HEK293T (cell line): ENCODE measurements at regions not wholly inside any gene's neighbourhood (a gene's known extent, or its start where the extent isn't known, plus 50 kb on each side); places are given as distances from the start of the nearest gene placed in this dataset.

Source experiments
- ARNT ChIP-seq: fragments of 450-650 bp; IDR thresholded peaks from 2 replicates; pipeline ENCODE4 v1.6.1; 2017; ENCODE audit warnings: mild to moderate bottlenecking
- BHLHE40 ChIP-seq: fragments of 450-650 bp; IDR thresholded peaks from 2 replicates; pipeline ENCODE4 v1.6.1; 2016; ENCODE audit warnings: mild to moderate bottlenecking, moderate library complexity, borderline replicate concordance
- CTBP1 ChIP-seq: fragments of 450-650 bp; IDR thresholded peaks from 2 replicates; pipeline ENCODE4 v1.6.1; 2016; ENCODE audit warnings: borderline replicate concordance
- ELF4 ChIP-seq: fragments of 450-650 bp; IDR thresholded peaks from 2 replicates; pipeline ENCODE4 v1.6.1; 2017; ENCODE audit warnings: antibody characterized with exemption
- FOXA1 ChIP-seq: fragments of 450-650 bp; IDR thresholded peaks from 2 replicates; pipeline ENCODE4 v1.6.1; 2016; ENCODE audit warnings: mild to moderate bottlenecking
- FOXK2 ChIP-seq: fragments of 450-650 bp; IDR thresholded peaks from 2 replicates; pipeline ENCODE4 v1.6.1; 2016; ENCODE audit warnings: mild to moderate bottlenecking
- FOXM1 ChIP-seq: fragments of 450-650 bp; IDR thresholded peaks from 2 replicates; pipeline ENCODE4 v1.6.1; 2017; ENCODE audit warnings: mild to moderate bottlenecking, borderline replicate concordance
- L3MBTL2 ChIP-seq: fragments of 450-650 bp; conservative IDR thresholded peaks from 2 replicates; pipeline ENCODE4 v1.6.1; 2016; ENCODE audit warnings: mild to moderate bottlenecking
- LEF1 ChIP-seq: fragments of 450-650 bp; IDR thresholded peaks from 2 replicates; pipeline ENCODE4 v1.6.1; 2017; ENCODE audit warnings: mild to moderate bottlenecking, borderline replicate concordance
- PKNOX1 ChIP-seq: fragments of 450-650 bp; IDR thresholded peaks from 2 replicates; pipeline ENCODE4 v1.6.1; 2016
- SP1 ChIP-seq: fragments of 450-650 bp; IDR thresholded peaks from 2 replicates; pipeline ENCODE4 v1.6.1; 2017
- SUZ12 ChIP-seq: fragments of 450-650 bp; IDR thresholded peaks from 2 replicates; pipeline ENCODE4 v1.6.1; 2016; ENCODE audit warnings: mild to moderate bottlenecking
- TARDBP ChIP-seq: fragments of 450-650 bp; IDR thresholded peaks from 2 replicates; pipeline ENCODE4 v1.6.1; 2016
- ZNF384 ChIP-seq: fragments of 450-650 bp; IDR thresholded peaks from 2 replicates; pipeline ENCODE4 v1.6.1; 2016

DNA sequence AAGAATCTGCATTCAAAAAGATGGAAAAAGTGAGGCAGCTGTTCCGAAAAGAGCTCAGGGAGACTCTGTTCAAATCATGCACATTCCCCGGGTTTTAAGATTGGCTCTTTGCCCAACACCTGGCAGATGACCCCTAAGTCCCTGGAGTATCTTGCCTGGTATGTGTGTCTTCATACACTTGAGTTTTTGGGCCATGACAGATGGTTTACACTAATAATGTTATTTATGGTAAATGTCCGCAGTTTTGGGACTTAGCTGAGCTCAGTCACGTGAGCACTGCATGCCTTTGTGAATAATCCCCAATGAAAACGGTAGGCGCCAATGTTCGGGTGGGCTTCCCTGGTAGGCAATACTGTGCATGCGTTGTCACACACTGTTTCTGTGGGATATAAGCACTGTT lies 316.1 kb downstream of the PRDM9 start:
- TF ChIP-seq FOXK2 (no peak), SUZ12 (no peak), FOXM1 (no peak), PKNOX1 (no peak), SP1 (no peak), TARDBP (no peak), L3MBTL2 (no peak), ZNF384 (no peak), CTBP1 (no peak), LEF1 (no peak), FOXA1 (no peak), ARNT (no peak), ELF4 (no peak), BHLHE40 (no peak)
